HUES64 (cell line): ENCODE measurements at regions not wholly inside any gene's neighbourhood (a gene's known extent, or its start where the extent isn't known, plus 50 kb on each side); places are given as distances from the start of the nearest gene placed in this dataset.
"Not testable (repeated sequence)": the region's sequence is repeated elsewhere in the genome, so short reads cannot be mapped to it uniquely, and the experiment has no call there.

ENCODE experiments used
- H3K27ac ChIP-seq: 2 replicates; pipeline ENCODE4 v1.7.0; 2013; ENCODE audit warnings: low read depth, low read length, inconsistent platforms
- H3K27me3 ChIP-seq: 2 replicates; pipeline ENCODE4 v1.6.1; 2013; ENCODE audit warnings: mild to moderate bottlenecking, low read length; ENCODE audit not compliant: insufficient read depth
- H3K36me3 ChIP-seq: 2 replicates; pipeline ENCODE4 v1.6.1; 2013; ENCODE audit warnings: mild to moderate bottlenecking, low read length; ENCODE audit not compliant: insufficient read depth
- H3K4me1 ChIP-seq: 2 replicates; pipeline ENCODE4 v1.6.1; 2013; ENCODE audit warnings: mild to moderate bottlenecking, low read length, moderate library complexity; ENCODE audit not compliant: insufficient read depth
- H3K4me3 ChIP-seq: 2 replicates; pipeline ENCODE4 v1.5.1; 2013; ENCODE audit warnings: mild to moderate bottlenecking, low read length, moderate library complexity
- H3K9ac ChIP-seq: 2 replicates; pipeline ENCODE4 v1.6.1; 2013; ENCODE audit warnings: mild to moderate bottlenecking, low read depth, low read length
- H3K9me3 ChIP-seq: 2 replicates; pipeline ENCODE4 v1.6.1; 2013; ENCODE audit warnings: low read depth, low read length; ENCODE audit not compliant: insufficient read depth
- WGBS: fragments of 150-250, 120-280 bp; methylation state at CpG from one replicate; pipeline ENCODE4 v1.1.7; 2013; ENCODE audit warnings: missing lambda C conversion rate; 5-methylcytosine and 5-hydroxymethylcytosine counted together

DNA sequence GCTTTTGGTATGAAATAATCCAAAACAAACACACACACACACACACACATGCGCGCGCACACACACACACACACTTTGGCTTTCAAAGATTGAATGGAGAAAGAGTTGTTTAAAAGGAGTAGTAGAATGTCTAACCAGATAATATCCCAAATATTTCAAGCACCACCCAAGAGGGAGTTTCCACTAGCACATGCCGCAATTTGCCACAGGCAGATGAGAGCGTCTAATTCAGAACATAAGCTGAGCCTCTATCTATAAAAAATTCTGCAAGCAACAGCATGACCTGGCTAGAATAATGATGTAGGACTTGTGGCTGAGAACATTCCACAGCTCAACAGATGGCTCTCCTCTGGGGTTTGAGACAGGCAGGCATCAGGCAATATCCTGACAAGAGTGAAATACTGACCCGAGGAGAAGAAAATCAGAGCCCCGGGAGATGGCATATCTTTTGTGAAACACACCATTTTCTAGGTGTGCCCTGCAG is 302.5 kb upstream of the GADL1 start:
- Histone ChIP-seq H3K4me1 (peaks cover 18% of the 10 kb centered on the region), H3K27ac (peak overlapping the region; percentile 27; the same call in 1 of the 2 replicates), H3K27me3 (no peaks in the 10 kb centered on the region), H3K4me3 (no peak overlapping the region), H3K9ac (no peak overlapping the region), H3K36me3 (no peaks in the 10 kb centered on the region), H3K9me3 (no peaks in the 10 kb centered on the region)
- 68% methylated on average over 4 of the region's 7 CpGs for WGBS

DNA sequence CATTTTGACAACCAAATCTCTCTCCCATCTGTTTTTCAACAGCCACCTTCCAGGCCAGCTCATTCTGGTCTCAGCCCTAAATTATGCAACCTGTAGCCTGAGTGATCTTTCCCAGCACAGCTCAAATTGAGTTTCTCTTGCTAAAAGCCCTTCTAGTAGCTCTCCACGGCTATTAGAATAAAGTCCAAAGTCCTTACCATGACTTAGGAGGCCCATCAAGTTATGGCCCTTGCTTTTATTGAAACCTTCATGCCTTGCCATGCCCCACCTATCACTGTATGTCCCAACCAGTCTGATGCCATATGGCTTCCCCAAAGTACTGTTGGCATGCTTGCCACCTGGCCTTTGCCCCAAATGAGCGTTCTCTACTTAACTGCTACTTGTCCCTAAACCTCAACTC is 303.5 kb upstream of the GADL1 start:
- Histone ChIP-seq H3K4me3 (no peak overlapping the region), H3K27me3 (no peaks in the 10 kb centered on the region), H3K4me1 (peaks cover 18% of the 10 kb centered on the region), H3K9ac (no peak overlapping the region), H3K36me3 (no peaks in the 10 kb centered on the region), H3K9me3 (no peaks in the 10 kb centered on the region), H3K27ac (no peak overlapping the region)
- 87% methylated on average over 2 of the region's 2 CpGs for WGBS

DNA sequence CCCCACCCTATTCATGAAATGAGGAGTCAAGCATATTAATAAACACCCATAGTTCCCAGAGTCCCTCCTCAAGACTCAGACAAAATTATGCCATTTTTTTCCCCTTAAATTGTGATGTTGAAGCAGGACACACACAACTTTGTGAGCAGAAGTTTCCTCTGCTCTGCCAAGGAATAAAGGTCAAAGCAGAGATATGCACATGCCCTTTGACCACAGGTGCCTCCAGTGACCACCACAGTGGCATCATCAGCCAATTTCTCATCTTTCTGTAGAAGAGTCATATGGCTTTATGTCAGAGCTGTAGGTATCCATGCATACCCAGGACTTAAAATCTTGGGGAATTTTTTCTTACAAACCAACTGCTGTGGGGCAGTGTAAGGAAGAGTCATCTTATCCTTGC is 304.4 kb upstream of the GADL1 start:
- no peak overlapping the region for H3K9ac ChIP-seq
- peaks cover 18% of the 10 kb centered on the region for H3K4me1 ChIP-seq
- H3K36me3 ChIP-seq = no peaks in the 10 kb centered on the region
- H3K27ac ChIP-seq = no peak overlapping the region
- H3K4me3 ChIP-seq = no peak overlapping the region
- H3K9me3 ChIP-seq = no peaks in the 10 kb centered on the region
- H3K27me3 ChIP-seq = no peaks in the 10 kb centered on the region

DNA sequence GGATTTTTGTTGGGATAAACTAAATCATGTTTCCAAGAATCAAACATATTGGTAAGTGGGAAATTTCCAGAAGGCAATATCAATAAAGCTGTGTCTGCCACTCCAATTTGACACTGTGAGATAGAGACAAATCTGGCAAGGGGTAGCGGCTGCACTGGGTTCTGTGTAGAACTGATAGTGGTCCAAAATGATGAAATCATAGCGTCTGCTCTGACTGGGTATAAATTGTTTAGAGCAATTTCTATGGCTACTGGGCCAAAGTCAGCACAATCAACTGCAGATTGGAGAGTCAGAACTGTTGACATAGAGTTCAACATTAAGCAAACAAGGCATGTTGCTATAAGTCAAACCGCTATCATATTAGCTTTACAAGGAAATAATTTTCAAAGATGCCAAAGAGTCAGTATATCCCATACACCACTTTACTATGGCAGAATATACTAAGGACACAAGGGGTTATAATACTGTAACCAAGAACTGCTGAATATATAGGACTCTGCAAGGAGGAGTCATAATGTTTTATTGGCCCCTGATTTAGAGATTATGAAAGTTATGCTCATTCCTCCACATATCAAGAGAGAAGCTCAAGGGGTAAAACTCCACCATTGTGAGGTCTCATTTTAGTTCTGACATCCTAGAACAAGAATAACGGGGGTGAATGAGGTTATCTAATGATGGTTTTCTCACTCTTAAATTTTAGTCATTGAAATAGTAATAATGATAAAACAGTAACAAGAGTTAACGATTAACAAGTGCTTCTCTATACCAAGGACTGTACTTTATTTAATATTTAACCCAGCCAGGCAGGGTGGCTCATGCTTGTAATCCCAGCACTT is 309.7 kb upstream of the GADL1 start:
- Histone ChIP-seq H3K4me1 (no peaks in the 10 kb centered on the region), H3K4me3 (no peak overlapping the region), H3K27ac (no peak overlapping the region), H3K9me3 (no peaks in the 10 kb centered on the region), H3K9ac (no peak overlapping the region), H3K36me3 (no peaks in the 10 kb centered on the region), H3K27me3 (no peaks in the 10 kb centered on the region)
- 94% methylated on average over 4 of the region's 5 CpGs for WGBS

DNA sequence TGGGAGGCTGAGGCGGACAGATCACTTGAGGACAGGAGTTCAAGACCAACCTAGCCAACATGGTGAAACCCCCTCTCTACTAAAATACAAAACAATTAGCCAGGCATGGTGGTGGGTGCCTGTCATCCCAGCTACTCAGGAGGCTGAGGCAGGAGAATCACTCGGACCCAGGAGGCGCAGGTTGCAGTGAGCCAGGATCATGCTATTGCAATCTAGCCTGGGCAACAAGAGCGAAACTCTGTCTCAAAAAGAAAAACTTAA is 310.3 kb upstream of the GADL1 start:
- H3K27ac ChIP-seq, H3K4me3 ChIP-seq, H3K9me3 ChIP-seq, H3K27me3 ChIP-seq, H3K4me1 ChIP-seq, H3K36me3 ChIP-seq, H3K9ac ChIP-seq: not testable (repeated sequence)
- 96% methylated on average over 4 of the region's 4 CpGs for WGBS

DNA sequence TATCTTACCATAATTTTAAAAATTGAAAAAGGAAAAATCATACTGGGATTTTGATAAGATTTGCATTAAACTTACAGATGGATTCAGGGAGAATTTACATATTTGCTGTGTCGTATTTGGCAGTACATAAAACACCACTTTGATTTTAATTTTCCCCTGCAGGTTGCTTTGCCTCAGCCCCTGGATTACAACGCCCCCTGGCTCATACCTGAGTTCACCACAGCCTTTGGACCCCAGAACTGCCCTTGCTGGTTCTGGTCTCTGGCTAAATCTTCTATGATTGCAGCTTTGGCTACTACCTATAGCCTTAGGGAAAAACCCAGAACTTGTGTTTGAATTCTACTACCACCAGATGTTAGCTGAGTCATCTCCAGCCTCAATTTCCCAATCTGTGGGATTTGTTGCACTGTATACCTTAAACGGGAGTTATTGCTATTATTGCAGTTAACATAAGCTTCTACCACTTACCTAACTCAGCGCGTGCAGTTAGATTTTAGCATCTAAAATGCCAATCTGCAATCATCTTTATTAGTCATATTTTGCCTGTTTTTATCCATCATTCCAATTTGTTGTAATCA is 315.7 kb upstream of the GADL1 start:
- Histone ChIP-seq H3K27ac (no peak overlapping the region), H3K4me3 (no peak overlapping the region)
- WGBS = 92% methylated on average over 5 of the region's 5 CpGs

DNA sequence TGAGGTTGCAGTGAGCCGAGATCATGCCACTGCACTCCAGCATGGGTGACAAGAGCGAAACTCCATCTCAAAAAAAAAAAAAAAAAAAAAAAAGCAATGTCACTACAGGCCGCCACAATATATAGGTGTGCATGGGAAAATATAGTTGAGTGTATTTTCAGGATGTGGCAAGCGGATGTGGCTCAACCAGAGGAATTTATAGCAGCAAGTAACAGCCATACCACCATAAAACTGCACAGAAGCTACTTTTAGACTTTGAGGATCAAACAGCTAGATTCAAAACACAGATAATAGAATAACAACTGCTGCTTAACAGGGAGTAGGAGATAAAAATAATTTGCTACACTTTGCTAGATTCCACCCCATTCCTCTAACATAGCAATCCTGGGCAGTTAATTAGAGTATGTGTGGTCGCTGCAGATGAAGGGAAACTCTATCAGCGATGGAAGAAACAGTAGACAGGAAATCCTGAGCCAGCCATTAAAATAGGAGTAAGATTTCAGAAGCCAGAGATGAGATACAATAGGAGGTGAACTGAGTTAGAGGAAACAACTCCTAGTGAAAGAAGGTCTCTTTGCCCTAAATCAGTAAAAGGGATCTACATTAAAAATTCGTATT is 318.7 kb upstream of the STT3B start:
- no peak overlapping the region for H3K9ac ChIP-seq
- 99% methylated on average over 4 of the region's 7 CpGs for WGBS
- no peak overlapping the region for H3K27ac ChIP-seq
- H3K4me1 ChIP-seq = no peaks in the 10 kb centered on the region
- no peaks in the 10 kb centered on the region for H3K27me3 ChIP-seq
- H3K9me3 ChIP-seq = no peaks in the 10 kb centered on the region
- H3K36me3 ChIP-seq = no peaks in the 10 kb centered on the region
- H3K4me3 ChIP-seq = no peak overlapping the region

More for the DNA sequence above, 315.7 kb upstream of the GADL1 start:
- no peaks in the 10 kb centered on the region for H3K36me3 ChIP-seq
- H3K27me3 ChIP-seq = no peaks in the 10 kb centered on the region
- no peak overlapping the region for H3K9ac ChIP-seq
- H3K4me1 ChIP-seq = no peaks in the 10 kb centered on the region
- no peaks in the 10 kb centered on the region for H3K9me3 ChIP-seq

DNA sequence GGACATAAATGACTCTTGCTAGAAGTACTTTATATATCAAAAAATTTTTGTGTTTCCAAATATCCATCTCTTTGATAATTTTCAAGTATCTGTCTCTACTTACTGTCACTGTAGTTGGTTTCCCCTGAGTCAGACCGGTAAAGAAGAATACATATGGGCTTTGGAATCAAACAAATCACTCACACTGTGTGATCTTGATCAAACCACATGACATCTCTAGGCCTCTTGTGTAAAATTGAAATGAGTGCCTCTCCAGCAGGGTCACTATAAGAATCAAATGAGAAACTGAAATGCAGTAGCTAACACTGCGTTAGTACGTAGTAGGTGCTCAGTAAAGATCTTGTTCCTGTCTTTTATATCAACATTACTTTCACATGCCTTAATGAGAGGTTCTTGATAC is 314.6 kb upstream of the STT3B start:
- Histone ChIP-seq H3K9ac (no peak overlapping the region), H3K27me3 (no peaks in the 10 kb centered on the region), H3K4me3 (no peak overlapping the region), H3K36me3 (no peaks in the 10 kb centered on the region), H3K4me1 (no peaks in the 10 kb centered on the region), H3K27ac (no peak overlapping the region), H3K9me3 (no peaks in the 10 kb centered on the region)
- WGBS = 96% methylated on average over 3 of the region's 3 CpGs

DNA sequence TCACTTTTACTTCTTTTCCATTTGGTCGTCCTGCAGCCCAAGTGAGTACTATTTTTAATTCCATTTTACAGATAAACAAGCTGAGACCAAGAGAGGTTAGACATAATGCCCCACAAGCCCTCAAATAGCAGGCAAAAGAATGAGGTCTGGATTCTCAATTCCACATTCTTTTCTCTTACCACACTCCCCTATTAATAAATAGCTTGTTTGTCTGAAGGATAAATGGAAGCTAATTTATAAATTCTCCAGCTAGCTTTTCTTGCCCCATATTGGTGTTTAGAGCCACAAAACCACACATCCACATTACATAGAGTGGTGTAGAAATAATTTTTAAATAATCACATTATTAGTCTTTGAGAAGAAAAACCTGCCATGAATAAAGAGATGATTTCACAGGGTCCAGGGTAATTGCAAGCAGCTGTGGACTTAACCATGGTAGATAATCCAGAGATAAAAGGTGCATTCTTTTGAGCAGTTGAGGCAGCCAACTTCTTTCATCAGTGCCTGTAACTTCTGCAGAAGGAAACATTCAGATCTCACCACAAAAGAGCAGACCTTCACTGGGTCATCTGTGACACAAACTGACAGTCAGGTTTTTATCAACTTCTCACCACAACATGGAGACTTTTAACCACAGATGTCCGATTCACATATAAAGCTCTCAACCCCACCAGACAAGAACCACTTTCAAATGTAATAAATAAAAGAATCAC is 313.4 kb upstream of the STT3B start:
- no peak overlapping the region for H3K27ac ChIP-seq
- H3K27me3 ChIP-seq = no peaks in the 10 kb centered on the region
- WGBS = 88% methylated on average over 2 of the region's 2 CpGs
- no peaks in the 10 kb centered on the region for H3K4me1 ChIP-seq
- no peak overlapping the region for H3K9ac ChIP-seq
- no peaks in the 10 kb centered on the region for H3K9me3 ChIP-seq
- H3K36me3 ChIP-seq = no peaks in the 10 kb centered on the region
- H3K4me3 ChIP-seq = no peak overlapping the region

DNA sequence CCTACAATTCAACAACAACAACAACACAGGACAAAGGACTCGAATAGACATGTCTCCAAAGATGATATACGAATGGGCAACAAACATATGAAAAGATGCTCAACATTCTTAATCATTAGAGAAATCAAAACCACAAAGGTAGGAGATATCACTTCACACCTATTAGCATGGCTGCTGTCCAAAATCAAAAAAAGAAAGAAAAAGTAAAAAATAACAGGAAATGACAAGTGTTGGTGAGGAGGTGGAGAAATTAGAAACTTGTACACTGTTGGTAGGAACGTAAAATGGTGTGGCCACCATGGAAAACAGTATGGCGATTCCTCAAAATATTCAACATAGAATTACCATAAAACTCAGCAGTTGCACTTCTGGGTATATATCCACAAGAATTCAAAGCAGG is 312.3 kb upstream of the STT3B start:
- H3K27me3 ChIP-seq = no peaks in the 10 kb centered on the region
- no peaks in the 10 kb centered on the region for H3K36me3 ChIP-seq
- H3K9ac ChIP-seq = no peak overlapping the region
- H3K4me1 ChIP-seq = no peaks in the 10 kb centered on the region
- no peak overlapping the region for H3K27ac ChIP-seq
- H3K4me3 ChIP-seq = no peak overlapping the region
- no peaks in the 10 kb centered on the region for H3K9me3 ChIP-seq
- over 99% methylated on average over 4 of the region's 4 CpGs for WGBS

DNA sequence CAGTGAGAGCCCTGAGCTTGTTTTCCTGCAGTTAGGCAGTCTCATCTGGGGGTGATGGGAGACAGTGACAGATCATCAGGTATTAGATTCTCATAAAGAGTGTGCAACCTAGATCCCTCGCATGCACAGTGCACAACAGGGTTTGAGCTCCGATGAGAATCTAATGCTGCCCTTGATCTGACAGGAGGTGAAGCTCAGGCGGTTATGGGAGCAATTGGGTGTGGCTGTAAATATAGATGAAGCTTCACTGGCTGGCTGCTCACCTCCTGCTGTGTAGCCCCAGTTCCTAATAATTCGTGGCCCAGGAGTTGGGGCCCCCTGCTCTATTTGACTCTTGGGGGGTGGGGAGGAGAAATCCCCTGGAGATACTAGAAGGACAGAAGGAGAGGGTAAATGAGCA is 309.4 kb upstream of the STT3B start:
- H3K4me1 ChIP-seq = no peaks in the 10 kb centered on the region
- H3K27ac ChIP-seq = no peak overlapping the region
- no peak overlapping the region for H3K9ac ChIP-seq
- H3K36me3 ChIP-seq = no peaks in the 10 kb centered on the region
- H3K9me3 ChIP-seq = no peaks in the 10 kb centered on the region
- no peaks in the 10 kb centered on the region for H3K27me3 ChIP-seq
- no peak overlapping the region for H3K4me3 ChIP-seq
- 87% methylated on average over 4 of the region's 4 CpGs for WGBS
